H9 (cell line): ENCODE measurements at regions not wholly inside any gene's neighbourhood (a gene's known extent, or its start where the extent isn't known, plus 50 kb on each side); places are given as distances from the start of the nearest gene placed in this dataset.

Source experiments
- DNase-seq: peaks from one replicate; pipeline ENCODE4 v3.0.0-alpha.2; 2017
- H2AFZ ChIP-seq: one replicate; pipeline ENCODE4 v1.6.1; 2013; ENCODE audit warnings: mild to moderate bottlenecking, low read length, control low read depth, moderate library complexity
- H2AK5ac ChIP-seq: 2 replicates; pipeline ENCODE4 v1.6.1; 2013; ENCODE audit warnings: low read length, control low read depth, mixed read lengths; ENCODE audit not compliant: insufficient read length
- H2BK120ac ChIP-seq: one replicate; pipeline ENCODE4 v1.6.1; 2013; ENCODE audit warnings: low read depth, mild to moderate bottlenecking, low read length, control low read depth, inconsistent platforms; ENCODE audit not compliant: poor library complexity, severe bottlenecking
- H2BK12ac ChIP-seq: 2 replicates; pipeline ENCODE4 v1.6.1; 2013; ENCODE audit warnings: low read length, control low read depth, mixed read lengths, low read depth; ENCODE audit not compliant: insufficient read length
- H2BK15ac ChIP-seq: 2 replicates; pipeline ENCODE4 v1.6.1; 2013; ENCODE audit warnings: low read depth, low read length, control low read depth
- H2BK20ac ChIP-seq: one replicate; pipeline ENCODE4 v1.6.1; 2013; ENCODE audit warnings: low read depth, mild to moderate bottlenecking, low read length, control low read depth, inconsistent platforms; ENCODE audit not compliant: poor library complexity, severe bottlenecking
- H2BK5ac ChIP-seq: 2 replicates; pipeline ENCODE4 v1.6.1; 2013; ENCODE audit warnings: low read length, control low read depth, mixed read lengths; ENCODE audit not compliant: insufficient read length
- H3K14ac ChIP-seq: 2 replicates; pipeline ENCODE4 v1.6.1; 2013; ENCODE audit warnings: low read length, control low read depth; ENCODE audit not compliant: insufficient read depth
- H3K18ac ChIP-seq: 2 replicates; pipeline ENCODE4 v1.6.1; 2013; ENCODE audit warnings: low read depth, mild to moderate bottlenecking, mixed read lengths, low read length, control low read depth; ENCODE audit not compliant: insufficient read length
- H3K23ac ChIP-seq: 2 replicates; pipeline ENCODE4 v1.6.1; 2013; ENCODE audit warnings: low read length, control low read depth, mixed read lengths, low read depth; ENCODE audit not compliant: insufficient read length
- H3K23me2 ChIP-seq: 2 replicates; pipeline ENCODE4 v1.6.1; 2013; ENCODE audit warnings: low read depth, mild to moderate bottlenecking, mixed read lengths, low read length, control low read depth; ENCODE audit not compliant: insufficient read length, poor library complexity, severe bottlenecking
- H3K27ac ChIP-seq: 2 replicates; pipeline ENCODE4 v1.5.1; 2013; ENCODE audit warnings: low read length, control low read depth, mixed read lengths, low read depth; ENCODE audit not compliant: insufficient read length
- H3K27me3 ChIP-seq: 2 replicates; pipeline ENCODE4 v1.6.1; 2013; ENCODE audit warnings: low read length, control low read depth, inconsistent platforms; ENCODE audit not compliant: insufficient read depth
- H3K4ac ChIP-seq: 2 replicates; pipeline ENCODE4 v1.6.1; 2013; ENCODE audit warnings: low read depth, mild to moderate bottlenecking, control low read depth, inconsistent platforms, low read length, moderate library complexity
- H3K4me1 ChIP-seq: 2 replicates; pipeline ENCODE4 v1.6.1; 2013; ENCODE audit warnings: low read length, control low read depth, inconsistent platforms; ENCODE audit not compliant: insufficient read depth
- H3K4me2 ChIP-seq: 2 replicates; pipeline ENCODE4 v1.6.1; 2013; ENCODE audit warnings: low read length, control low read depth, mixed read lengths; ENCODE audit not compliant: insufficient read length, insufficient read depth
- H3K56ac ChIP-seq: 2 replicates; pipeline ENCODE4 v1.6.1; 2013; ENCODE audit warnings: low read depth, mild to moderate bottlenecking, mixed read lengths, low read length, control low read depth; ENCODE audit not compliant: insufficient read length
- H3K79me1 ChIP-seq: 2 replicates; pipeline ENCODE4 v1.6.1; 2013; ENCODE audit warnings: low read depth, mild to moderate bottlenecking, moderate library complexity, low read length, control low read depth, inconsistent platforms; ENCODE audit not compliant: insufficient read depth, poor library complexity, severe bottlenecking
- H3K79me2 ChIP-seq: 2 replicates; pipeline ENCODE4 v1.6.1; 2013; ENCODE audit warnings: low read length, control low read depth, inconsistent platforms; ENCODE audit not compliant: insufficient read depth
- H3K9ac ChIP-seq: 2 replicates; pipeline ENCODE4 v1.6.1; 2013; ENCODE audit warnings: low read length, control low read depth, mixed read lengths; ENCODE audit not compliant: insufficient read length; ENCODE audit errors: extremely low read depth
- H3K9me3 ChIP-seq: one replicate; pipeline ENCODE4 v1.6.1; 2013; ENCODE audit warnings: low read depth, low read length, inconsistent platforms; ENCODE audit not compliant: control insufficient read depth
- H3T11ph ChIP-seq: one replicate; pipeline ENCODE4 v1.6.1; 2013; ENCODE audit warnings: mild to moderate bottlenecking, low read length, control low read depth, inconsistent platforms
- H4K20me1 ChIP-seq: one replicate; pipeline ENCODE4 v1.6.1; 2013; ENCODE audit not compliant: control insufficient read depth, insufficient read length, insufficient read depth
- H4K5ac ChIP-seq: 2 replicates; pipeline ENCODE4 v1.6.1; 2013; ENCODE audit warnings: low read depth, mild to moderate bottlenecking, mixed read lengths, low read length, control low read depth; ENCODE audit not compliant: insufficient read length
- H4K8ac ChIP-seq: replicated peaks from 2 replicates; pipeline ENCODE4 v1.6.1; 2013; ENCODE audit warnings: low read length, control low read depth, mixed read lengths, low read depth; ENCODE audit not compliant: insufficient read length
- H4K91ac ChIP-seq: 2 replicates; pipeline ENCODE4 v1.6.1; 2013; ENCODE audit warnings: low read depth, mild to moderate bottlenecking, moderate library complexity, mixed read lengths, low read length, control low read depth; ENCODE audit not compliant: insufficient read length
- H3K27ac Mint-ChIP-seq, 3 experiments: 2 replicates in 2 of 3; 3 replicates in 1 of 3; pipeline ENCODE4 v1.8.0; 2020 to 2021; ENCODE audit warnings: mixed read lengths in 3 of 3, mild to moderate bottlenecking in 1 of 3, moderate library complexity in 1 of 3
- H3K27me3 Mint-ChIP-seq: 2 replicates; pipeline ENCODE4 v1.8.0; 2021; ENCODE audit warnings: low read depth, mild to moderate bottlenecking, moderate library complexity, mixed read lengths
- H3K36me3 Mint-ChIP-seq, 3 experiments: 2 replicates in 2 of 3; 3 replicates in 1 of 3; pipeline ENCODE4 v1.8.0; 2020 to 2021; ENCODE audit warnings: low read depth in 3 of 3, mixed read lengths in 3 of 3; ENCODE audit not compliant: insufficient read depth in 1 of 3
- H3K4me1 Mint-ChIP-seq, 2 experiments: 2 replicates each; pipeline ENCODE4 v1.8.0; 2020; ENCODE audit warnings: mixed read lengths in 2 of 2
- H3K4me3 Mint-ChIP-seq, 2 experiments: 2 replicates in 1 of 2; 3 replicates in 1 of 2; pipeline ENCODE4 v1.8.0; 2020 to 2021; ENCODE audit warnings: mild to moderate bottlenecking in 2 of 2, mixed read lengths in 2 of 2, moderate library complexity in 1 of 2
- H3K9me3 Mint-ChIP-seq, 2 experiments: 2 replicates in 1 of 2; 3 replicates in 1 of 2; pipeline ENCODE4 v1.8.0; 2020; ENCODE audit warnings: mild to moderate bottlenecking in 2 of 2, mixed read lengths in 2 of 2, moderate library complexity in 1 of 2
- CTCF ChIP-seq: fragments of 200-600 bp; sonication (generic); conservative IDR thresholded peaks from 3 replicates; pipeline ENCODE4 v1.8.0; 2021; ENCODE audit warnings: antibody characterized with exemption, mild to moderate bottlenecking
- WGBS: extraction: QIAGEN DNeasy Blood & Tissue Kit; methylation state at CpG from one replicate; pipeline ENCODE4 v1.1.7; 2013; ENCODE audit warnings: missing lambda C conversion rate, low lambda C conversion rate, mixed read lengths; ENCODE audit not compliant: insufficient read length; ENCODE audit errors: extremely low coverage; 5-methylcytosine and 5-hydroxymethylcytosine counted together

- DNase-seq: no peak
- Histone ChIP-seq H3K23me2 (no peaks in the 10 kb centered on the region), H3K9me3 (no peaks in the 10 kb centered on the region), H3K9ac (no peak overlapping the region), H3K27ac (no peak overlapping the region), H4K91ac (no peak overlapping the region), H4K20me1 (no peaks in the 10 kb centered on the region), H2AK5ac (no peak overlapping the region), H4K5ac (no peak overlapping the region), H3K27me3 (no peaks in the 10 kb centered on the region), H3K14ac (no peak overlapping the region), H2BK15ac (no peak overlapping the region), H3K79me1 (no peaks in the 10 kb centered on the region), H3K4me2 (no peak overlapping the region), H3K4ac (no peak overlapping the region), H2AFZ (no peak overlapping the region), H2BK20ac (no peak overlapping the region), H3K23ac (no peak overlapping the region), H2BK5ac (no peak overlapping the region), H3K79me2 (no peaks in the 10 kb centered on the region), H3K18ac (no peak overlapping the region), H2BK120ac (no peak overlapping the region), H3T11ph (no peak overlapping the region), H2BK12ac (no peak overlapping the region), H4K8ac (no peak overlapping the region), H3K4me1 (peaks cover 3% of the 10 kb centered on the region; the same call in 1 of the 2 replicates), H3K56ac (no peak overlapping the region)
- H3K4me3 Mint-ChIP-seq: no peak overlapping the region
- peaks cover 48% of the 10 kb centered on the region for H3K27me3 Mint-ChIP-seq
- peaks cover 0 to 2% of the 10 kb centered on the region in 2 experiments; a peak in 1 of 5 replicates for H3K9me3 Mint-ChIP-seq
- no peak overlapping the region for H3K27ac Mint-ChIP-seq
- H3K4me1 Mint-ChIP-seq: peaks cover 30 to 32% of the 10 kb centered on the region in 2 experiments
- TF ChIP-seq CTCF: no peak
- H3K36me3 Mint-ChIP-seq: peaks cover 0 to 2% (median 0%) of the 10 kb centered on the region in 3 experiments; a peak in 2 of 7 replicates
- no CpG with 5 or more reads among the region's 3 CpGs for WGBS
Measured at GRCh38 chr7:131898418-131898817, 342.0 kb upstream of the PODXL start.
